Upper lobe of right lung (tissue), 1 donor: ENCODE measurements at regions not wholly inside any gene's neighbourhood (a gene's known extent, or its start where the extent isn't known, plus 50 kb on each side); places are given as distances from the start of the nearest gene placed in this dataset.

Source experiments
- ATAC-seq: fragments of 200-7000 bp; cut with Tn5 transposase; one replicate; pipeline ENCODE4 v1.9.1; 2020; ENCODE audit warnings: mild to moderate bottlenecking, moderate library complexity
- DNase-seq: peaks from one replicate; pipeline ENCODE4 v3.0.0-alpha.2; 2020
- H3K27ac ChIP-seq: fragments of 200-600 bp; one replicate; pipeline ENCODE4 v1.8.0; 2022
- H3K27me3 ChIP-seq: fragments of 200-600 bp; one replicate; pipeline ENCODE4 v1.8.0; 2022; ENCODE audit warnings: mild to moderate bottlenecking
- H3K36me3 ChIP-seq: fragments of 200-600 bp; one replicate; pipeline ENCODE4 v1.8.0; 2022
- H3K4me1 ChIP-seq: fragments of 200-600 bp; one replicate; pipeline ENCODE4 v1.8.0; 2022
- H3K4me3 ChIP-seq: fragments of 200-600 bp; one replicate; pipeline ENCODE4 v1.8.0; 2022; ENCODE audit warnings: mild to moderate bottlenecking
- H3K9me3 ChIP-seq: fragments of 200-600 bp; one replicate; pipeline ENCODE4 v1.8.0; 2022
- CTCF ChIP-seq: fragments of 200-600 bp; IDR thresholded peaks from one replicate; pipeline ENCODE4 v1.8.0; 2022; ENCODE audit warnings: antibody characterized with exemption
- intact Hi-C: fragments of 100-400 bp; cut with DNase I; formaldehyde crosslinking; loops from one replicate; pipeline ENCODE4 v1.11.0; 2022
- donor health status: DM: no; HTN: yes; CAD: no; lungs with severe emphysema.

GRCh38 chr6:140824595-140824994 is 1308.1 kb upstream of the GJE1 start:
- no peaks in the 10 kb centered on the region for H3K9me3 ChIP-seq
- intact Hi-C loops: no loop called here
- TF ChIP-seq CTCF: no peak
- H3K4me3 ChIP-seq: no peak overlapping the region
- H3K27me3 ChIP-seq: no peaks in the 10 kb centered on the region
- H3K4me1 ChIP-seq: no peaks in the 10 kb centered on the region
- H3K36me3 ChIP-seq: no peaks in the 10 kb centered on the region
- DNase-seq: no peak
- no peak for ATAC-seq
- no peak overlapping the region for H3K27ac ChIP-seq

DNA sequence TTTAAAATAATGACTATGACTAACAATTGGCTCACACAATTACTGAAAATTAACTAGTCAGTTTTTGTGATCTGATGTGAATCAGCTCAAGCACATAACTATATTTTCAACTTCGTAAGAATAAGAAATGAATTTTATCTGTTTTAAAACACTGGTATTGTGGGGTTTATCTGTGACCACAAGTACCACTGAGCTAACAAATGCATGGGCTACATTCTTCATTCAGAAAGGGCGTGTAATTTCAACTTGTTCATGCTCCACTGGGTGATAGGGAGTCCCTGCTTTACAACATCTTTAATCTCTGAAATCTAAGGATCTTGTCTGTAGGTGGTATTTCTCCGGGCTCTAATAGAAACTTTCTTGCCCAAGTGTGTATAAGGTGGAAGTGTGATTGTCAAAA is 1311.5 kb upstream of the GJE1 start:
- no peak overlapping the region for H3K27ac ChIP-seq
- H3K27me3 ChIP-seq: no peaks in the 10 kb centered on the region
- intact Hi-C loops: no loop called here
- H3K4me3 ChIP-seq: no peak overlapping the region
- DNase-seq (no peak), ATAC-seq (no peak)
- no peaks in the 10 kb centered on the region for H3K9me3 ChIP-seq
- no peaks in the 10 kb centered on the region for H3K4me1 ChIP-seq
- TF ChIP-seq CTCF: no peak
- H3K36me3 ChIP-seq: no peaks in the 10 kb centered on the region

- ATAC-seq (no peak), DNase-seq (no peak)
- H3K4me1 ChIP-seq: no peaks in the 10 kb centered on the region
- intact Hi-C loops: no loop called here
- H3K4me3 ChIP-seq: no peak overlapping the region
- H3K27me3 ChIP-seq: no peaks in the 10 kb centered on the region
- no peak for TF ChIP-seq CTCF
- no peak overlapping the region for H3K27ac ChIP-seq
- H3K9me3 ChIP-seq: no peaks in the 10 kb centered on the region
- no peaks in the 10 kb centered on the region for H3K36me3 ChIP-seq
These were observed 1315.5 kb upstream of the GJE1 start for GRCh38 chr6:140817176-140817575.

DNA sequence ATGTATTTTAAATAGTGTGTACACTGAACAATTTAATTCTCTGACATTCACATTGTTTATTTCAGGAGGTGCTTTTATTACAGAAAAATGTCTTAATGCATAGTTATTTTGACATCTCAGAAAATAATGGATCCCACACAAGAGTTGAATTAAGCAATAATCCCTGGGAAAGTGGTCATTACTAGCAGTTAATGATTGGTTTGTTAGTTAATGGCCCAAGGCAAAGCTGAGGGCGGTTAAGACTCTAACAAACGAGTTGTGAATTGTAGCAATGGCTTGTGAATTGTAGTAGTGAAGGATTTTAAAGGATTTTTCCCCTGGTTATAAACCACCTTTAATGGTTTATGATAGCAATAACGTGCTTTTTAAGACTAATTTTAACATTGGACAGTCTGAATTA is 1316.0 kb upstream of the GJE1 start:
- DNase-seq: no peak
- Histone ChIP-seq H3K27me3 (no peaks in the 10 kb centered on the region), H3K27ac (no peak overlapping the region), H3K4me3 (no peak overlapping the region), H3K4me1 (no peaks in the 10 kb centered on the region), H3K36me3 (no peaks in the 10 kb centered on the region), H3K9me3 (no peaks in the 10 kb centered on the region)
- intact Hi-C loops: no loop called here
- ATAC-seq: no peak
- no peak for TF ChIP-seq CTCF

GRCh38 chr6:140812636-140813035 is 1320.1 kb upstream of the GJE1 start:
- ATAC-seq: no peak
- no peaks in the 10 kb centered on the region for H3K9me3 ChIP-seq
- H3K36me3 ChIP-seq: no peaks in the 10 kb centered on the region
- H3K4me1 ChIP-seq: no peaks in the 10 kb centered on the region
- H3K4me3 ChIP-seq: no peak overlapping the region
- no peak overlapping the region for H3K27ac ChIP-seq
- intact Hi-C loops: no loop called here
- H3K27me3 ChIP-seq: no peaks in the 10 kb centered on the region
- DNase-seq: no peak
- no peak for TF ChIP-seq CTCF

DNA sequence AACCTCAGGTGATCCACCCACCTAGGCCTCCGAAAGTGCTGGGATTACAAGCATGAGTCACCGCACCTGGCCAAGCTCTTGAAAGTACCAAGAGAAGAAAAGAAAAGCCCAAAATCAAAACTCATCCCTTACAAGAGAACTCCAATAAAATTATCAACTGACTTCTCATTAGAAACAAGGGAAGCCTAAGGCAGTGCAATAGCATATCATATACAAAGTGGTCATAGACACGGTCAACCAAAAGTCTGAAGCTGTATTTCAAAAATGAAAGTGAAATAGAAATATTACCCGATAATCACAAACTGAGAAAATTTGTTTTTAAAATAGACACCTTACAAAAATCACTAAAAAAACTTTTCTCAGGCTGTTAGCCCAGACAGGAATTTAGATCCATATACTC is 1321.1 kb upstream of the GJE1 start:
- intact Hi-C loops: no loop called here
- Histone ChIP-seq H3K4me1 (no peaks in the 10 kb centered on the region), H3K27me3 (no peaks in the 10 kb centered on the region), H3K4me3 (no peak overlapping the region), H3K9me3 (no peaks in the 10 kb centered on the region), H3K27ac (no peak overlapping the region), H3K36me3 (no peaks in the 10 kb centered on the region)
- ATAC-seq (no peak), DNase-seq (no peak)
- no peak for TF ChIP-seq CTCF
